ENCODE measurements at regions not wholly inside any gene's neighbourhood (a gene's known extent, or its start where the extent isn't known, plus 50 kb on each side); places are given as distances from the start of the nearest gene placed in this dataset.

DNA sequence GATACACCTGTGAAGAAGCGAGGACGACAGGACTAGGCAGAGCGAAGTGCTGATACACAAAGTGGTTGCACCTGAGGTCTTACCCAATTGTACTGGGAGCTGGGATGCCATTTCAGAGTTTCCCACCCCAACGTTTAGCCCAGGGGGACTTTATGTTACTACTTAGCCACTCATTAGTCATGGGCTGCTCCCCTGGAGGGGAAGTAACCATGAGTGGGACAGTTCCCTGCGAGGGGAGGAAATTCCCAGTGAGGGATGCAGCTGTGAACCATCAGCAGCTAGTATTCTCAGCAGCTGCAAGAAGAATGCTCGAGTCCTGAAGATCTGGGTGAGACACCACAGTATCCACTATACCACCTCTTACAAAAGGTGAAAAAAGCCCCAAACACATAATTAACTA is 93.7 kb upstream of the ACTBL2 start:
- TF ChIP-seq EZH2phosphoT487 (IDR thresholded peaks at IDR 0.05; ENCODE audit: borderline replicate concordance, low read length) (no peak), CTCF (conservative IDR thresholded peaks at IDR 0.05; ENCODE audit: low read depth, low read length) (no peak)

Data from PC-3 (cell line).